Activated T-cell treated with anti-CD3 and anti-CD28 coated beads for 4 hours (primary cell): ENCODE measurements at regions not wholly inside any gene's neighbourhood (a gene's known extent, or its start where the extent isn't known, plus 50 kb on each side); places are given as distances from the start of the nearest gene placed in this dataset.

ENCODE experiments used
- DNase-seq: peaks from one replicate; pipeline ENCODE4 v3.0.0-alpha.2; 2020

- no peak for DNase-seq
These were observed 108.2 kb upstream of the PROK2 start for GRCh38 chr3:71893122-71893521.

GRCh38 chr3:71891483-71891882 lies 106.5 kb upstream of the PROK2 start:
- no peak for DNase-seq

GRCh38 chr3:71890356-71890931 lies 105.5 kb upstream of the PROK2 start:
- DNase-seq, result no peak

GRCh38 chr3:71887256-71887655 lies 102.3 kb upstream of the PROK2 start:
- DNase-seq, result no peak

GRCh38 chr3:71885006-71885405 lies 100.1 kb upstream of the PROK2 start:
- DNase-seq, result no peak

- DNase-seq, result no peak
These were observed 96.8 kb upstream of the PROK2 start for GRCh38 chr3:71881732-71882131.

- DNase-seq, result no peak
These were observed 96.1 kb upstream of the PROK2 start for GRCh38 chr3:71881041-71881440.

GRCh38 chr3:71879089-71879488 lies 94.1 kb upstream of the PROK2 start:
- no peak for DNase-seq

GRCh38 chr3:71876135-71877105 lies 91.5 kb upstream of the PROK2 start:
- no peak for DNase-seq

- DNase-seq, result peak; percentile 74
These were observed 90.6 kb upstream of the PROK2 start for GRCh38 chr3:71875461-71875947.

GRCh38 chr3:71874618-71875017 lies 89.7 kb upstream of the PROK2 start:
- no peak for DNase-seq

GRCh38 chr3:71873093-71873611 lies 88.2 kb upstream of the PROK2 start:
- no peak for DNase-seq

- DNase-seq, result no peak
These were observed 87.3 kb upstream of the PROK2 start for GRCh38 chr3:71872256-71872655.

GRCh38 chr3:71870966-71871512 lies 86.1 kb upstream of the PROK2 start:
- DNase-seq, result no peak

- no peak for DNase-seq
These were observed 83.9 kb upstream of the PROK2 start for GRCh38 chr3:71868876-71869275.

GRCh38 chr3:71865727-71866126 lies 80.8 kb upstream of the PROK2 start:
- no peak for DNase-seq

GRCh38 chr3:71863563-71864190 lies 78.7 kb upstream of the PROK2 start:
- no peak for DNase-seq

GRCh38 chr3:71862371-71863140 lies 77.6 kb upstream of the PROK2 start:
- DNase-seq, result no peak

GRCh38 chr3:71859123-71859519 lies 74.2 kb upstream of the PROK2 start:
- no peak for DNase-seq

- DNase-seq, result no peak
These were observed 73.7 kb upstream of the PROK2 start for GRCh38 chr3:71858503-71859122.

- no peak for DNase-seq
These were observed 73.0 kb upstream of the PROK2 start for GRCh38 chr3:71857956-71858355.

- no peak for DNase-seq
These were observed 69.8 kb upstream of the PROK2 start for GRCh38 chr3:71854706-71855105.
